Breast epithelium (tissue), 4 donors: ENCODE measurements at regions not wholly inside any gene's neighbourhood (a gene's known extent, or its start where the extent isn't known, plus 50 kb on each side); places are given as distances from the start of the nearest gene placed in this dataset.
"Not testable (repeated sequence)": the region's sequence is repeated elsewhere in the genome, so short reads cannot be mapped to it uniquely, and the experiment has no call there.

ENCODE experiments used
- DNase-seq, 2 donors: peaks; one replicate each; pipeline ENCODE4 v3.0.0-alpha.2; 2019; ENCODE audit warnings: low spot score in 2 of 2
- H3K27ac ChIP-seq, 2 donors: fragments of 200-600 bp; sonication (generic) in 1 of 2; one replicate each; pipeline ENCODE4 v1.5.1; 2016 to 2019; ENCODE audit warnings: mild to moderate bottlenecking in 1 of 2
- H3K27me3 ChIP-seq, 2 donors: fragments of 200-600 bp; sonication (generic) in 1 of 2; one replicate each; pipeline versions ENCODE4 v1.5.1 to v1.6.0; 2017 to 2019; ENCODE audit warnings: control low read depth in 1 of 2, mild to moderate bottlenecking in 1 of 2
- H3K36me3 ChIP-seq: fragments of 200-600 bp; one replicate; pipeline ENCODE4 v1.5.1; 2019
- H3K4me1 ChIP-seq, 2 donors: fragments of 200-600 bp; sonication (generic); one replicate each; pipeline ENCODE4 v1.5.1; 2016 to 2019; ENCODE audit warnings: control low read depth in 1 of 2
- H3K4me3 ChIP-seq, 3 donors: fragments of 200-600 bp; sonication (generic); 1 replicate in 2 of 3; 2 replicates in 1 of 3; pipeline ENCODE4 v1.5.1; 2016 to 2019; ENCODE audit warnings: mild to moderate bottlenecking in 3 of 3, moderate library complexity in 2 of 3
- H3K9me3 ChIP-seq, 2 donors: fragments of 200-600 bp; sonication (generic) in 1 of 2; one replicate each; pipeline ENCODE4 v1.5.1; 2016 to 2019; ENCODE audit warnings: control low read depth in 1 of 2
- POLR2A ChIP-seq: fragments of 450-650 bp; IDR thresholded peaks from one replicate; pipeline ENCODE4 v1.6.1; 2016; ENCODE audit warnings: antibody characterized with exemption, mild to moderate bottlenecking, moderate library complexity
- POLR2AphosphoS5 ChIP-seq, 3 donors: sonication (generic); formaldehyde crosslinking; IDR thresholded peaks; one replicate each; pipeline ENCODE4 v1.6.1; 2017; ENCODE audit warnings: antibody characterized with exemption in 3 of 3
- intact Hi-C: fragments of 100-400 bp; cut with DNase I; formaldehyde crosslinking; loops from one replicate; pipeline ENCODE4 v1.15.1; 2023; ENCODE audit warnings: low total_unique reads
- TF ChIP-seq, protein P1 (sequence below), 3 donors: fragments of 450-650 bp; IDR thresholded peaks; one replicate each; pipeline ENCODE4 v1.5.1; 2016 to 2017; ENCODE audit warnings: antibody characterized with exemption in 3 of 3, mild to moderate bottlenecking in 3 of 3, moderate library complexity in 3 of 3

DNA sequence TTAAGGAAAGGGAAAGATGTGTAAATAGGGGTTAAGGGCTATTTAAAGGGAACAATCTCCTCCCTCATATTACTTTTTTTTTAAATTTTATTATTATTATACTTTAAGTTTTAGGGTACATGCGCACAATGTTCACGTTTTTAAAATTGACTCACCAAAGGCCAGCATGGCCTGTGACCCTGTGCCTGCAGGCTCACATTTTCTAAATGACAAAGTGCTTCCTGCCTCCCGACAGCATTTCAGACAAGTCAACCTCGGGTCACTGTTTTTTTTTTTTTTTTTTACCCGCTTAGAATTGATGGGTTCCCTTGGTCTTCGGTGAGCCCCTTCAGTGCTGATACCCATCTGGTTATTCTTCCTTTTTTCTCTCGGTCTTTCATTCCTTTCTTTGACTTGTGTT, 70.4 kb upstream of the SCAF4 start:
- Histone ChIP-seq H3K4me1 (no peaks in the 10 kb centered on the region), H3K27ac (no peak overlapping the region), H3K27me3 (no peaks in the 10 kb centered on the region), H3K9me3 (no peaks in the 10 kb centered on the region), H3K36me3 (no peaks in the 10 kb centered on the region), H3K4me3 (no peak overlapping the region)
- TF ChIP-seq POLR2A: no peak
- no peak for TF ChIP-seq POLR2AphosphoS5 (IDR thresholded peaks at IDR 0.05)
- TF ChIP-seq, protein P1, sequence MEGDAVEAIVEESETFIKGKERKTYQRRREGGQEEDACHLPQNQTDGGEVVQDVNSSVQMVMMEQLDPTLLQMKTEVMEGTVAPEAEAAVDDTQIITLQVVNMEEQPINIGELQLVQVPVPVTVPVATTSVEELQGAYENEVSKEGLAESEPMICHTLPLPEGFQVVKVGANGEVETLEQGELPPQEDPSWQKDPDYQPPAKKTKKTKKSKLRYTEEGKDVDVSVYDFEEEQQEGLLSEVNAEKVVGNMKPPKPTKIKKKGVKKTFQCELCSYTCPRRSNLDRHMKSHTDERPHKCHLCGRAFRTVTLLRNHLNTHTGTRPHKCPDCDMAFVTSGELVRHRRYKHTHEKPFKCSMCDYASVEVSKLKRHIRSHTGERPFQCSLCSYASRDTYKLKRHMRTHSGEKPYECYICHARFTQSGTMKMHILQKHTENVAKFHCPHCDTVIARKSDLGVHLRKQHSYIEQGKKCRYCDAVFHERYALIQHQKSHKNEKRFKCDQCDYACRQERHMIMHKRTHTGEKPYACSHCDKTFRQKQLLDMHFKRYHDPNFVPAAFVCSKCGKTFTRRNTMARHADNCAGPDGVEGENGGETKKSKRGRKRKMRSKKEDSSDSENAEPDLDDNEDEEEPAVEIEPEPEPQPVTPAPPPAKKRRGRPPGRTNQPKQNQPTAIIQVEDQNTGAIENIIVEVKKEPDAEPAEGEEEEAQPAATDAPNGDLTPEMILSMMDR (IDR thresholded peaks at IDR 0.05): no peak
- intact Hi-C loops: no loop called here
- DNase-seq: no peak

DNA sequence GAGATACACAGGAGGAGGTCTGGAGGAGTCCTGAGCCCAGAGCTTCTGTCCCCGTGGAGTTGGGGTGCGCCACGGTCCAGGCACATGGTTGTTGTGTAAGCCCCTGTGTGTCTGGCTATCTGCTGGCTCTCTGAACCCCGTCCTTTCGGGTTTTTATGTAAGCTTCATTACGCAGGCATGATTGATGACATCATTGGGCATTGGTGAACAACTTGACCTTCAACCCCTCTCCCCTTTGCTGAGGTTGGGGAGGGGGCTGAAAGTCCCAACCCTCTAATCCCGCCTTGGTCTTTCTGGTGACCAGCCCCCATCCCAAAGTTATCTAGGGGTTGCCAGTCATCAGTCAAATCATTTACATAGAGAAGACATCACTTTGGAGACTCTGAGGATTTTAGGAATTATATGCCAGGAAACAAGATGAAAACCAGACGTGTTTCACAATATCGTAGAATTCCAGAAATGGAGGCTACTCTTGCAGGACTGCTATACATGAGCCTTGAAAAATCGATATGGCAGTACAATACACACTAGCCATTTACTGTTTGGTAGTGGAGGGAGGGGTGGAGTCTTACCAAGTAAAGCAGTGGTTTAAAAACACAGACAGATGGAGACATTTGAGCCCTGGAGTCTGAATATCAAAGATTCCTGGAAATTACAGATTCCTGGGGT, 69.8 kb upstream of the SCAF4 start:
- Histone ChIP-seq H3K9me3 (no peaks in the 10 kb centered on the region), H3K4me1 (no peaks in the 10 kb centered on the region), H3K27me3 (no peaks in the 10 kb centered on the region), H3K27ac (no peak overlapping the region), H3K36me3 (no peaks in the 10 kb centered on the region), H3K4me3 (no peak overlapping the region)
- intact Hi-C loops: no loop called here
- DNase-seq: no peak
- TF ChIP-seq POLR2AphosphoS5 (IDR thresholded peaks at IDR 0.05) (no peak), POLR2A (no peak)
- TF ChIP-seq, protein P1 (IDR thresholded peaks at IDR 0.05): no peak

DNA sequence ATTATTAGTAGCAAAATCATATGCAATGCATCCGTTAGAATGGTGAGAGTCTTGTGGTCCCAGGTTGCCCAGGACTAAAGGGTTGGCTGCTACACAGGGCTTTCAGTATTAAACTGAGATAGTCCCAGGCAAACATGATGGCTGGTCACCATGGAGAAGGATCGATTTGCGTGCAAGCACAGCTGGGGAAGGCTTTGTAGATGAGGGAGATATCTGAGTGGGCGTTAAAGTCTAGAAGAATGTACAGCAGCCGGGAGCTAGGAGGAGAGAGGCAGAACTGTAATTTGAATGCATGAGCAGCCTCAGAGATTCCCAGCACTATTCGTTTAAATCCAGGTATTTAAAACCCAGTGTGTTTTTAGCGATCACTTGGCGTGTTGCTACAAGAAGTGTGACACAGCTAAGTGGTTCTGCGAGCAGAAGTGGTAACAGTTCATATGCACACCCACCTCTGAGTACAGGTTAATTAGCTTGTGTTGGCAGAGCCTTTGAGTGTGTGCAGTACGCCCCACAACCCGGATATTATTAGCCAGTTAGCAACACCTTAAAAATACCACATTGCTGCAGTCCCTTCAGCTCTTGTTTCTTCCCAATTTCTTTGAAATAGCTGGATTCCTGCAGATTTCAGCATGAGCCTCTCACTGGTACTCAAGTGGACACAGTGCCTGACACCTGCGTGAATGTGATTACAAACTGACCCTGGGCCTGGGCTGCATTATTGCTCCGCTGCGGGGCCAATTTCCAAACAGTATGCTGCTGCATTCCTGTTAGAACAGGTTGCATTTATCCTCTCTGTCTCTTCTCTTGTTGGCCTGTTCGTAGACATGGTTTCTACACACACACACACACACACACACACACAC, 67.2 kb upstream of the SCAF4 start:
- Histone ChIP-seq H3K4me3 (no peak overlapping the region), H3K36me3 (no peaks in the 10 kb centered on the region), H3K27me3 (no peaks in the 10 kb centered on the region), H3K4me1 (no peaks in the 10 kb centered on the region), H3K27ac (no peak overlapping the region), H3K9me3 (no peaks in the 10 kb centered on the region)
- DNase-seq: no peak
- TF ChIP-seq POLR2AphosphoS5 (IDR thresholded peaks at IDR 0.05): no peak
- no peak for TF ChIP-seq POLR2A
- TF ChIP-seq, protein P1 (IDR thresholded peaks at IDR 0.05): no peak
- intact Hi-C loops: no loop called here

DNA sequence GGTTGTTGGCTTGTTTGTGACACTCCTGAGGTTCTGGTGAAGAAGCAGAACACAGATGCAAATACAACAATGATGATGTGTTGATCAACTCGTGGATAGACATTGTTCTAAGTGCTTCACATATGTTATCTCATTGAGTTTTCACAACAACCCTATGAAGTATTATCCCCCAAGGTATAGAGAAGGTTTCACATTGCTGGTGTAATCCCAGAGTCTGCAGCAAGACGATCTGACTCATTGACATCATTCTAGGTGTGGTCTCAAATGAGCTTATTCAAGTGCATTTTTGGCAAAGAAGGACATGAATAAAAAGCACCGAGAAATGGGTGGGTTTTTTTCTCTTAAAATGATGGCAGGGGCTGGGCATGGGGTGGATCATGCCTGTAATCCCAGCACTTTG, 64.1 kb upstream of the SCAF4 start:
- no peaks in the 10 kb centered on the region for H3K36me3 ChIP-seq
- no peak overlapping the region for H3K27ac ChIP-seq
- no peaks in the 10 kb centered on the region for H3K4me1 ChIP-seq
- intact Hi-C loops: no loop called here
- TF ChIP-seq POLR2AphosphoS5 (IDR thresholded peaks at IDR 0.05): no peak
- TF ChIP-seq, protein P1 (IDR thresholded peaks at IDR 0.05): no peak
- TF ChIP-seq POLR2A: no peak
- no peak overlapping the region for H3K4me3 ChIP-seq
- H3K27me3 ChIP-seq: no peaks in the 10 kb centered on the region
- H3K9me3 ChIP-seq: no peaks in the 10 kb centered on the region
- no peak for DNase-seq

DNA sequence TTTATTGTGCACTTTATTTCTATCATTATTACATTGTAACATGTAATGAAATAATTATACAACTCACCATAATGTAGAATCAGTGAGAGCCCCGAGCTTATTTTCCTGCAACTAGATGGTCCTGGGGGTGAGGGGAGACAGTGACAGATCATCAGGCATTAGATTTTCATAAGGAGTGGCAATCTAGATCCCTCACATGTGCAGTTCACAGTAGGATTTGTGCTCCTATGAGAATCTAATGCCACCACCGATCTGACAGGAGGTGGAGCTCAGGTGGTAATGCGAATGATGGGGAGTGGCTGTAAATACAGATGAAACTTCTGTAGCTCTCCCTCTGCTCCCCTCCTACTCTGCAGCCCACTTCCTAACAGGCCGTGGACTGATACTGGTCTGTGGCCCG, 58.5 kb upstream of the SCAF4 start:
- H3K4me1 ChIP-seq, DNase-seq, H3K36me3 ChIP-seq, H3K9me3 ChIP-seq, H3K4me3 ChIP-seq, H3K27ac ChIP-seq, H3K27me3 ChIP-seq: not testable (repeated sequence)
- intact Hi-C loops: loop anchor here (2.0 kb wide), 1 partner anchor 466 kb away; no protein-coding TSS in a partner anchor
